PFSK-1 (cell line): ENCODE measurements at regions not wholly inside any gene's neighbourhood (a gene's known extent, or its start where the extent isn't known, plus 50 kb on each side); places are given as distances from the start of the nearest gene placed in this dataset.

Experiments used
- FOXP2 ChIP-seq: optimal IDR thresholded peaks from 2 replicates; pipeline ENCODE3; 2011; ENCODE audit warnings: borderline replicate concordance, control low read depth, inconsistent platforms; ENCODE audit not compliant: insufficient read depth; ENCODE audit errors: extremely low read length, extremely low read depth
- POLR2AphosphoS5 ChIP-seq: IDR thresholded peaks from 2 replicates; pipeline ENCODE4 v1.6.1; 2012; ENCODE audit warnings: low read depth, mild to moderate bottlenecking, control low read depth, low read length, moderate library complexity
- REST ChIP-seq, 2 experiments: IDR thresholded peaks; 2 replicates each; pipeline versions ENCODE4 v1.6.1 to v1.8.0; 2011 to 2012; ENCODE audit warnings: low read depth in 2 of 2, low read length in 2 of 2, control low read depth in 1 of 2, inconsistent platforms in 1 of 2, mild to moderate bottlenecking in 1 of 2, moderate library complexity in 1 of 2; ENCODE audit not compliant: insufficient read depth in 1 of 2
- SIN3A ChIP-seq: IDR thresholded peaks from 2 replicates; pipeline ENCODE4 v1.6.1; 2012; ENCODE audit warnings: mild to moderate bottlenecking, low read length, moderate library complexity, borderline replicate concordance; ENCODE audit not compliant: insufficient read depth
- TAF1 ChIP-seq: IDR thresholded peaks from 2 replicates; pipeline ENCODE4 v1.6.1; 2012; ENCODE audit warnings: low read length, control low read depth, borderline replicate concordance; ENCODE audit not compliant: insufficient read depth

GRCh38 chr1:222054416-222054815, 312.5 kb upstream of the DUSP10 start:
- TF ChIP-seq POLR2AphosphoS5 (no peak), REST (IDR thresholded peaks at IDR 0.05; ENCODE audit: insufficient read depth in 1 of 2, low read depth in 2 of 2, low read length in 2 of 2) (no peak), SIN3A (no peak), TAF1 (no peak), FOXP2 (no peak)
